Astrocyte of the cerebellum (primary cell): ENCODE measurements at regions not wholly inside any gene's neighbourhood (a gene's known extent, or its start where the extent isn't known, plus 50 kb on each side); places are given as distances from the start of the nearest gene placed in this dataset.

Experiments
- DNase-seq: peaks from one replicate; pipeline ENCODE4 v3.0.0-alpha.2; 2011; ENCODE audit warnings: low read depth
- H3K4me3 ChIP-seq: 2 replicates; pipeline ENCODE4 v1.5.1; 2011; ENCODE audit warnings: mild to moderate bottlenecking, low read depth, low read length, moderate library complexity
- in situ Hi-C: cut with HindIII; loops from 2 replicates; pipeline ENCODE4 v1.10.0; 2017; ENCODE audit warnings: low sequenced_read_pairs
- TF ChIP-seq, protein P1 (sequence below): IDR thresholded peaks from 2 replicates; pipeline ENCODE4 v1.5.1; 2012; ENCODE audit warnings: low read length, low read depth, moderate library complexity, mild to moderate bottlenecking; ENCODE audit errors: missing control alignments

DNA sequence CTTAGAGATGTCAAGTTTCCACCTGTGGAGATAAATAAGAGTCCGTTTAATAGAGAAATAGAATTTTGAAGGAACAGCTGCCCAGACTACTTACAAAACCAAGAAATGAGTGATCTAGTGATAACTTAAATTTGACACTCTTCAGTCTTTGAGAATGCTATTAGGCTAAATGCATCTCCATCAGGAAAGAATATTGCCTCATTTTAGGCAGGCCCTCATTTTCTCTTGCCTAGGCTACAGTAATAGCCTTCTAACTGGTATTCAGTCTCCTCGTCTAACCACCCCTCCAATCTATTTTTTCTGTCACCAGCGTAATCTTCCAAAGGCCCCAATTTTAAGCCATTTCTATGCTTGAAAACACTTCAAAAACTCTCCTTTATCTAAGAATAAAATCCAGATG lies 537.8 kb upstream of the CA10 start:
- in situ Hi-C loops: no loop called here
- no peak overlapping the region for H3K4me3 ChIP-seq
- DNase-seq: no peak
- TF ChIP-seq, protein P1, sequence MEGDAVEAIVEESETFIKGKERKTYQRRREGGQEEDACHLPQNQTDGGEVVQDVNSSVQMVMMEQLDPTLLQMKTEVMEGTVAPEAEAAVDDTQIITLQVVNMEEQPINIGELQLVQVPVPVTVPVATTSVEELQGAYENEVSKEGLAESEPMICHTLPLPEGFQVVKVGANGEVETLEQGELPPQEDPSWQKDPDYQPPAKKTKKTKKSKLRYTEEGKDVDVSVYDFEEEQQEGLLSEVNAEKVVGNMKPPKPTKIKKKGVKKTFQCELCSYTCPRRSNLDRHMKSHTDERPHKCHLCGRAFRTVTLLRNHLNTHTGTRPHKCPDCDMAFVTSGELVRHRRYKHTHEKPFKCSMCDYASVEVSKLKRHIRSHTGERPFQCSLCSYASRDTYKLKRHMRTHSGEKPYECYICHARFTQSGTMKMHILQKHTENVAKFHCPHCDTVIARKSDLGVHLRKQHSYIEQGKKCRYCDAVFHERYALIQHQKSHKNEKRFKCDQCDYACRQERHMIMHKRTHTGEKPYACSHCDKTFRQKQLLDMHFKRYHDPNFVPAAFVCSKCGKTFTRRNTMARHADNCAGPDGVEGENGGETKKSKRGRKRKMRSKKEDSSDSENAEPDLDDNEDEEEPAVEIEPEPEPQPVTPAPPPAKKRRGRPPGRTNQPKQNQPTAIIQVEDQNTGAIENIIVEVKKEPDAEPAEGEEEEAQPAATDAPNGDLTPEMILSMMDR: no peak

DNA sequence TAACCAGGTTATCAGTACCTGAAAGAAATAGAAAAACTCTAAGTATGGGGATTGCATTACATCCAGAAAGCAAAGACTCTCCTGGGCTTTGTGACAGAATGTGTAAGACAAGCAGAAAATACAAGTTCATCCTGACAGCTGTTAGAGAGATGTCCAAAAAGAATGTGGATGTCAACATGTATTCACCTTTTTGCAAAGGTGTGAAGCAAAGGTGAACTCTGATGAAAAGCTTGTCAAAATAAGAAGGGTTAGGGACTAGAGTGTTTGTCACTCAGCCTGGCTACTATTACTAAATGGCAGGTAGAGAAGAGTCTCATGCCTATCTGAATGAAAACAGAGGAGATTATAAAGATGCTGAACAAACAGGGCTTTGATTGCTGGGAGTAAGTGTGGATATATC lies 527.6 kb upstream of the CA10 start:
- H3K4me3 ChIP-seq: no peak overlapping the region
- in situ Hi-C loops: loop anchor here (5.0 kb wide), 1 partner anchor 36 kb away; no protein-coding TSS in a partner anchor

DNA sequence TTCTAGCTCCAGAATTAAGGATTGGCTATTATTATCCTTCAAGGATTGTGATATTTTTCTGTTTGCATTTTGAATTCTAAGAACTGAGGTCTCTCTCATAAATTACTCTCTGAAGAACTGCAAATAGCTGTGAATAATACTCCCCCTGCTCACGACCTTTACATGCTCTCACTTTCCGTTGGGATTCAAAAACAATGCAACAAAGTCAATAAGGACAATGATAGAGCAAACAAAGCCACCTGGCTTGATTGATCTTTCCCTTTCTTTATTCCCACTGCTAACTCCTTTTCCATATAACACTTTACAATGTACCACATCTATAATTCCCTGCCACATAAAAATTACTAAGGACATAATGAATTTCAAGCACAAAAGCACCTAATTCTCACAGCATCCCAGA lies 523.0 kb upstream of the CA10 start:
- no peak overlapping the region for H3K4me3 ChIP-seq
- DNase-seq: no peak
- in situ Hi-C loops: no loop called here
- TF ChIP-seq, protein P1: no peak

More for the DNA sequence above, 527.6 kb upstream of the CA10 start:
- TF ChIP-seq, protein P1: no peak
- DNase-seq: no peak

DNA sequence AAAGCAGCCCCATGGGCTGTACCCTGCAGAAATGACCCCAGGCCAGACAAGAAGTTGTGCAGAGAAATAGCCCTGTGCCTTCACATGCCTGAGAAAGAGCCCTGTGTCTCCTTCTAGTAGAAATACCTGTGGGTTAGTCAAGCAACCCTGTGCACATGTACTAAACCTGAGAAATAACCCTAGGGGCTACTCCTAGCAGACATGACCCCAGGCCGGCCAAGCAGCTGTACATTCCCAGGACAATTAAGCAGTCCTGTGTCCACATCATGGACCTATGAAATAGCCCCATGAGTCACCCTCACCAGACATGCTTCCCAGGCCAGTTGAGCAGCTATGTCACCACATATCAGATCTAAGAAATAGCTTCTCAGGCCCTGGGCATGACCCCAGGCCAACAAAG lies 519.7 kb upstream of the CA10 start:
- TF ChIP-seq, protein P1: no peak
- no peak for DNase-seq

DNA sequence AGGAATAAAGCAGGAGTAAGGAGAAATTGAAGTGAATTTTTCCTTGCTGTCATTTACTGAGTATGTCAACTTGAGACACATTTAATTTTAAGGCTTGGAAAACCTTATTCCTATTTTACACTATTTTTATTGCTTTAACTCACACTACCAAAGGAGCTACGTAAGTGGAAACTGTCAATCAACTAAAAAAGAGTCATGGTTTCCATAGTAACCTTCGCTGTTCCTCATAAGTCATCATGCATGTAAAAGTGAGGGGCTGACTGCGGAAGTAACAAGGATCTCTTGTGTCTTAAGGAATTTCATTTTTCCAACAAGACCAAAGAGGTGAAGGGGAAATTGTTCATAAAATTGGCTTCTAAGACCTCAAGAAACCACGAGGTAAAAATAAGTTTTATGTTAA lies 516.2 kb upstream of the CA10 start:
- TF ChIP-seq, protein P1: no peak
- DNase-seq: no peak
- no peak overlapping the region for H3K4me3 ChIP-seq
- in situ Hi-C loops: no loop called here

More for the DNA sequence above, 519.7 kb upstream of the CA10 start:
- in situ Hi-C loops: no loop called here
- no peak overlapping the region for H3K4me3 ChIP-seq

DNA sequence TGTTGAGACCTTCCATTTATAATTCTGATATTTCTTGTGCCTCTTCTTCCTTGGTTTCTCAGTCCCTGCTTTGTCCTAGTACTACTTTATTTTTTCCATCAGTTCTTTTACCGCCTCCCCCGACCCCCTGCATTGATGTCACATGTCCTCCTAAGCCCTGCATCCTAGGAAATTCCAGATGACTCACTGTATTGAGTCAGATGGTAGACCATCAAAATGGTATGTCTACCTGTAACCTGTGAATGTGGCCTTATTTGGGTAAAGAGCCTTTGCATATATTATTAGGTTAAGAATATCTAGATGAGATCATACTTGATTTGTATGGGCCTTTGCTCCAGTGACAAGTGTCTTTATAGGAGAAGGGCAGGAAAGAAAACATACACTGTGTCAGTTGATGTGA lies 515.3 kb upstream of the CA10 start:
- H3K4me3 ChIP-seq: no peak overlapping the region
- in situ Hi-C loops: no loop called here
- DNase-seq: no peak
- TF ChIP-seq, protein P1: no peak

DNA sequence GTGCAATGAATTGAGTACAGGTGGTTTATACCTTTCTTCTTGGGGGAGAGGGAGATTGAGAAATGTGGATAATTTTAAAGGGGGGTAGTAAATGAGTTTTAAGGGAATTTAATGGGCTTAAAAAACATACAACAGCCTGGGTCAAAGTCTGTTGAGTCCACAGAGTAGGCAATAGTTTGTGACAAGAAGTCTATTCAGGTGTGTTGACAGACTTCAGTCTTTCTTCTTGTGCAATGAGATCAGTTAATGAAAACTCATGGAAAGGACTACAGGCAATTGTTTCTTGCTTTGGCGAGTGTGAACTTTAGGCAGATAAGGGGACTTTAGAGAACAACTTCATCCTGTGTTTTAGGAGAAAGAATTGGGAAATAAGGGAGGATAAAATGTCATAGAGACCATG lies 507.8 kb upstream of the CA10 start:
- H3K4me3 ChIP-seq: no peak overlapping the region
- no peak for DNase-seq
- in situ Hi-C loops: no loop called here
- TF ChIP-seq, protein P1: no peak
